NCI-H446 treated with DMSO at 0.1 percent for 48 hours (cell line): ENCODE measurements at regions not wholly inside any gene's neighbourhood (a gene's known extent, or its start where the extent isn't known, plus 50 kb on each side); places are given as distances from the start of the nearest gene placed in this dataset.
"Not testable (repeated sequence)": the region's sequence is repeated elsewhere in the genome, so short reads cannot be mapped to it uniquely, and the experiment has no call there.

Experiments
- DNase-seq: peaks from one replicate; lab custom pipeline; 2025; lab: John Stamatoyannopoulos, UW

DNA sequence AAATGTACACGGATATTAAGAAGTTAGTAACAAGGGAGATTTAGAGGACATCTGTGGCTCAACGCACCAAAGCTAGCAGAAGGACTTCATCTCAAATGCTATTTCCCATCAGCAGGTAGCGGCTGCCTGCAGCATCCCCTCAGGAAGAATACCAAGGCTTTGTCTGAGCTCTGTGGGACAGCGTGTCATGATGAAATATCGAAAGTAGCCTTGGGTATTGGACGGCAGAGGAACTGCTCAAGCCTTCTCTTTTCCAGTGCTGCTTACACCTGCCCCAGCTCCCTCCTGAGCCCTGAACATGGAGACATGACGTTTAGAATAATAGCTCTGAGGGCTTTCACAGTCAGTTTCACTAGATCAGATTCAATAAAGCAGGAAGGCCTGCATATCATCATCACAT lies 241.6 kb downstream of the SUCLG1 start:
- DNase-seq: no peak

- DNase-seq: no peak
These were observed 244.6 kb downstream of the SUCLG1 start for GRCh38 chr2:84214455-84214854.

DNA sequence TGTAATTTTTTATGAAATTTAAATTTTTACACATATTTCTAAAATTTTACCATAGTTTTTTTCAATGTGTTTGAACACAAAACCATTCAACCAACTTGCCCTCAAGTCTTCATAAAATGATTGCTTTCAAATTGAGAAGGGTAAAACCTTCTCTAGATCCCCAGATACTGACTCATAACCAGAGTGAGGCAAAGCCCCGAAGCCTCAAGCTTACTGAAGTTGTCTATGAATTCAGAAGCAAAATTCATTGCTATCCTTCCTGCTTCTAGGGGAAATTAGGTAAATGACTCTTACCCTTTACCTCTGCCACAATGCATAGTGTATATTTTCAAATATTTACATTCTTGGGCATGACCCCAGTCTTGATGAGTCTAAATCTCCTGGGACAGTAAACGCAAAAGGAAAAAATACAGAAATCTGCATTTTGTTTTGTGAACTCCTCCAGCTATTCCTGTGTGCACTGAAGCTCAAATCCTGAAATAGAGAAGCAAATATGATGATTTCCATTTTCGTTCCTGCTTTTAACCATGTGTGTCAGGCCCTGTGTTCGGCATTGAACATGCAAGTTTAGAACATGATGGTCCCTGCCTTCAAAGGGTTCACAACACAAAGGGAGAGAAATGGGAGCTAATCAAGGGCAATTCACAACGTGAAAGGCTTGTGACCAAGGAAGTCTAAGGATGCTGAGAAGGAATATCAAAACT lies 246.3 kb downstream of the SUCLG1 start:
- no peak for DNase-seq

- DNase-seq: no peak
These were observed 249.1 kb downstream of the SUCLG1 start for GRCh38 chr2:84209941-84210340.

DNA sequence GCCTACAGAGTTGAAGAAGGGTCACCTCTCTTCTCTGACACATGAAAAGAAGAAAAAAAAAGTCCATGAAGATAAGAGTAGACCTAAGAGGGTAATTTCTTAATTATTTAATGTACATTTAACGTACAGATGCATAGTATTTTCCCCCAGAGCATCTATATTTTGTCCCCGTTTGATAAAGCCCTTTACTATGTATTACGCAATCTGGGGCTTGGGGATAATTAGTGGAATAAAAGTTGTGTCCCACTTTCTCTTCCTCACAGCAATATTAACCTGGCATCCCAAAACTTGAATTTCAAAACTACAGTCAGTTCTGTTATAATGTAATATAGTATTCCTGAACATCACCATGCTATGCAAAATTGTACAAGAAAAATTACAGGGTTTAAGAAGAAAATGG lies 254.1 kb downstream of the SUCLG1 start:
- no peak for DNase-seq

DNA sequence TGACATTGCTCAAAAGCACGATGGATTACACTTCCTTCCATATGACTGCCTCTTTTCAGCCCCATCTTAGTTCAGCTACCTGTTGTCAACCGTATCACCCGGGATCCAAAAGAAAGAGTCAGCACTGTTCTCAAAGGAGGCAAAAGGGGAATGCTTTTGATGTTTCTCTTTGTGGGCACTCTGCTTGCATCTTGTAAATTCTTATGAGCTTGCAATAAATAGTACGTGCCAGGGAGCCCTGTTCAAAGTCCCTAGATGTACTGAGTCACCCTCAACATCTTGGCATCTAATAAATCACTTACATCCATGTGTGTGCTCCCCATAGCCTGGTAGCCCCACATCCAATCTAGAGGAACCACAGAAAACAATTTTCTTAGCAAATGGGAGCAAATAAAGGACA lies 256.9 kb downstream of the SUCLG1 start:
- no peak for DNase-seq

- DNase-seq: no peak
These were observed 257.9 kb downstream of the SUCLG1 start for GRCh38 chr2:84201158-84201557.

DNA sequence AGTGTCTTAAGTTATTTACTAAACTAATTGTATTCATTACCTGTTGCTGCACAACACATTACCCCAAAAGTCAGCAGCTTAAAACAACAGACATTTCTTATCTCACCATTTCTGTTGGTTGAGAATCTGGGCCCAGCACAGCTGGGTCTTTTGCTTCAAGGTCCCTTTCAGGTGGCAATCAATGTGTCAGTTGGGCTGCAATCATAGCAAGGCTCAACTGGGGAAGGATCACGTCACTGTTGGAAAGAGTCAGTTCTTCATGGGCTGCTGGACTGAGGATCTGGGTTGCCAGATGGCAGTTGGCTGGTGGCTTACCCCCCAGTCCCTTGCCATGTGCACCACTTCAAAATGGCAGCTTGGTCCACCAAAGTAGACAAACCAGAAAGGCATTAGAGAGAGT lies 261.2 kb downstream of the SUCLG1 start:
- no peak for DNase-seq

GRCh38 chr2:84194949-84195644 lies 264.0 kb downstream of the SUCLG1 start:
- no peak for DNase-seq

DNA sequence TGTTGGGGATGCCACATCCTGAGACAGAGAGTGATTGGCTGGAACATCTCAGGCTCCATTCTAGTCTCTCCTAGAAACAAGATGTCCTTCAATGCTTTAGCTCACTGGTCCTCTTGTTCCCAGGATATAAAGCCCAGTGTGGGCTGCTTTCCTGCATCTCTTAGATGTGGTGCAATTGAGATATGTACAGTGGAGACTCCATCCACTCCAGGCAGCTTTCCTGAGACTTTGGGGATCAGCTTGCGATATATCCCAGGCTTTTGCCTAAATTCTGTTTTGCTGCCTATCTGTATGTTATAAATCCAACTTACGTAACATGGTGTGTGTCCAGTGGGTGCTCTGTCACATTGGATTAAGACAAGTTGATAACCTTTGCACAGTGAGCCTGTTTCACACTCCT lies 264.9 kb downstream of the SUCLG1 start:
- DNase-seq: no peak

GRCh38 chr2:84187258-84187657 lies 271.8 kb downstream of the SUCLG1 start:
- DNase-seq: no peak

- no peak for DNase-seq
These were observed 277.2 kb downstream of the SUCLG1 start for GRCh38 chr2:84181927-84182326.

- DNase-seq: no peak
These were observed 281.3 kb downstream of the SUCLG1 start for GRCh38 chr2:84177733-84178132.

DNA sequence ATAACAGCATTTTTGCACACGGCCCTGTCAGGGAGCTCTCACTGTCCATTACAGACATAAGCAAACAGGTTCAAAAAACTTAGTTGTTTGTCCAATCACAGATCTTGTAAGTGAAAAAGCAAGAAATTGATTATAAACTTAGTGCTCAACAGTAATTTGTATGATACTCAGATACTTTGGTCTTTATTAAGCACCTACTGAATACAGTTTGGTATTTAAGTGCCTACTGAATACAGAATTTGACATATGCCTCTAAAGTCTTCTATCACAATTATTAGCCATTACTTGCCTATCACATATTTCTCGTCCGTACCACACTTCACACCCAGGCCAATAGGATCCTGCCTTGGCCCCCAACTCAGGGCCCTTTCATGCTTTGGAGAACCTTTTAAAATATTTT lies 283.1 kb downstream of the SUCLG1 start:
- no peak for DNase-seq

DNA sequence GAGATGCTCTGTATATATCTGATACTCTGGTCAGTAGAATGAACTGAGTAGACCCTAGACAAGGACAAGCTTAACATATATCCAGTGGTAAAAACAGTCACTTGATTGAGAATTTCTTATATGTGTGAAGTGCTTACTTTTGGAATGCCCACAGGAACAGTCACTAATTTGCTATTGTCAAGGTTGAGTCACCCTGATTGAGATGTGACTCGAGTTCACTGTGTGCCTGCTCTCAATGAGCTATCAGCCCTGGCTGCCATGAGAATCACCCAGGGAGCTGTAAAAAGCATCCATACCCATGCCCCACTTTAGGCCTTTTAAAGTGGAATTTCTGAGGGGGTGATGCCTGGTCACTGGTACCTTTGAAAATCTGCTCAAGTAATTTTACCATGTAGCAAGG lies 283.7 kb downstream of the SUCLG1 start:
- DNase-seq: no peak

DNA sequence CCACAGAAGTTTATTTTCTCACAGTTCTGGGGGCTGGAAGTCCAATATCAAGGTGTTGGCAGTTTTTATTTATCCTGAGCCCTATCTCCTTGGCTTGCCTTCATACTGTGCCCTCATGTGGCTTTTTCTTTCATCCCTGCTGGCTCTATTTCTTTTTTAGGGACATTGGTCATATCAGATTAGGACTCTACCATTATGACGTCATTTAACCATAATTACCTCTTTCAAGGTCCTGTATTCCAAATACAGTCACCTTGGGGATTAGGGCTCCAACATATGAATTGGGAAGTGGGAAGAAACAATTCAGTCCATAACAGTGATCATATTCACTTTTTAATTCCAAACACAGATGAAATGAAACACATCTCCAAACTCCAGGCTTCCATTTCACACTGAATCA lies 286.0 kb downstream of the SUCLG1 start:
- DNase-seq: no peak

DNA sequence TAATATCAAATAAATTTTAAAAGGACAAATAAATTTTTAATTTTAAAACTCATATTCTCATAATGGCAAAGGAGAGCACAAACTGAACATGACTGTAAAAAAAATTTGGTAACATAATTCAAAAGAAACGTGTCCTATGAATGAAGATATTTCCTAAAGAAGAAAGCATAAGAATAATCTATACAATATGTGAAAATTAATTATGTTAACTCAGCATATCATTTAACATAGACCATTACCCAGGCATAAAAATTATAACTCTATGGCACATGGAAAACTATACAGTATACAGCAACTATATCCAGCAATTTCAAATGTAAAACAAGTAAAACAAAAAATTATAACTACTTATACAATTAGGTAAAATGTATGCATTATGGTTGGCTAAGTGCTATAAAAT lies 288.1 kb downstream of the SUCLG1 start:
- no peak for DNase-seq

GRCh38 chr2:84169871-84170270 lies 289.2 kb downstream of the SUCLG1 start:
- no peak for DNase-seq

DNA sequence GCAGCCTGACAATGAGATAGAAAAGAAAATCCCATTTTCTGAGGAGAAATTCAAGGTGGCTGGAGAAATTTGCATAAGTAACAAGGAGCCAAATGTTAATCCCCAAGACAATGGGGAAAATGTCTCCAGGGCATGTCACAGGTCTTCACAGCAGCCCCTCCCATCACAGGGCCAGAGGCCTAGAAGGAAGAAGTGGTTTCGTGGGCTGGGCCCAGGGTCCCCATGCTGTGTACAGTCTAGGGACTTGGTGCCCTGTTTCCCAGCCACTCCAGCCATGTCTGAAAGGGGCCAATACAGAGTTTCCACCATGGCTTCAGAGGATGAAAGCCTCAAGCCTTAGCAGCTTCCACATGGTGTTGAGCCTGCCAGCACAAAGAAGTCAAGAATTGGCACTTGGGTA lies 290.5 kb downstream of the SUCLG1 start:
- DNase-seq: not testable (repeated sequence)

DNA sequence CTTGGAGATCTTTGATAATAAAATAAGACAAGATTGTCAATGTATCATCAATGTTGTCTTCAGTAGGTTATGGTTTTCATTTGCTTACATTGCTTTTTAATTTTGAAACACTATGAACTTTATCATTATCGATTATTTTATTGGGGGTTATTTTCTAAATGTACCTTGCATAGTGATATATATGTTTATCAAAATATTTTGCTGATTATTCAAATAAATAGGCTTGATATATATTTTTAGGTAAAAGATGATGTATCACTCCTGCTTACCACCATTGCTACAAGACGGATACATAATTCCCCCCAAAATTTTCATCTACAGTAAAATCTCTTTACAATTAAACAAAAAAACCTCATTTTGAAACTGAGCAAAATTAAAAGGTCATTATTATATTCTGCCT lies 293.8 kb downstream of the SUCLG1 start:
- no peak for DNase-seq

DNA sequence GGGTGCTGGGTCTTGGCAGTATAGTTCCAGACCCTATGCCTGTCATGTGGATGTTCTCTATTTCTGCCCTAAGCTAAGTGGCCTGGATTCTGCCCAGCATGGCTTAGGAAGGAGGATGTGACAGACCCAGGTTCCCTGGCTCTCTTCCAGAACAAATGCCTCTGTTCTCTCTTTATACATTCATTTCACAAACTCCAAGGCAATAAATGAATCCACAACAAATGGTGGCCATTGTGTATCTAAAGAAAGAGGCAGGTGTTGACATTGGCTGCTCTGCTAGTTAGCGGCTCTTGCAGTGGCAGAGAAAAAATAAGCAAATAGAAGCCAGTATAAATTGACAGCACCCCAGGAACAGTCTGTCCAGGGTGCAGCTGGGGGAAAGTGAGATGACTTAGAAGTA lies 298.6 kb downstream of the SUCLG1 start:
- no peak for DNase-seq

DNA sequence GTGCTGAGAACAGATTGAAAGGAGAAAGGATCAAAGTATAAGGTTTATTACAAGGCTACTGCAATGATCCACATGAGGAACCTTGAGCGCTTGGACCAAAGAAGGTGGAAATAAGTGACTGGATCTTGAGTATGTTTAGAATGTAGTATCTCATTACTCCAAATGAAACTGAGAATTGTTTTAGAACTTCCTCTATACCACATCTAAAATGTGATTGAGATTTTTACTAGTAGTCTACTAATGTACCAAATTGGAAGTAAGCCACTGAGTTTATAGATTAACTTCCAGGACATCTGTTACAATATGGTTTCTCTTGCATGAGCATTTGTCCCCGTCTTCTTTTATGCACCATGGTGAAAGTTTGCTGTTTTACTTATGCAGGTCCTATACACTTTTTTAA lies 300.5 kb downstream of the SUCLG1 start:
- no peak for DNase-seq

- DNase-seq: no peak
These were observed 306.6 kb downstream of the SUCLG1 start for GRCh38 chr2:84152462-84152861.

DNA sequence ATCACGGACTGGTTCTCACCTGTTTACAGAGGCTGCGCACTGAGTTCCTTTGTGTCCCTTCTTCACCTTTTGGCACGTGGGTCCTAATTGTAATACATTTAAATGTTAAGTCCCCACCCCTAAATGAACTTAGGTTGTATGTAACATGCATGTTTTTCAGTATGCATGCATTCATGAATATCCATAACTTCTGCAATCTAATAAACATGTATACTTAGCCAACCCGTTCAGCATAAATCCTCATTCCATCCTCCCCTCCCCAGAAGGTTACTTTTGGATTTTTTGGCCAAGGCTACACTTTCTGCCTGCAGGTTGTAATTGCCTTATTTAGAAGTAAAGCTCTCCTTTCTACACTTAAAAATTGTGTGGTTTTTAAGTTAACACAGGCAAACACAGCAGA lies 314.7 kb downstream of the SUCLG1 start:
- no peak for DNase-seq
